Chondrocyte (in vitro differentiated cells): ENCODE measurements at regions not wholly inside any gene's neighbourhood (a gene's known extent, or its start where the extent isn't known, plus 50 kb on each side); places are given as distances from the start of the nearest gene placed in this dataset.

Experiments used
- DNase-seq: peaks from one replicate; pipeline ENCODE4 v3.0.0; 2021; ENCODE audit warnings: mixed read lengths, low spot score
- H3K27ac Mint-ChIP-seq: one replicate; pipeline ENCODE4 v1.8.0; 2021; ENCODE audit warnings: mild to moderate bottlenecking, moderate library complexity, mixed read lengths; ENCODE audit not compliant: unreplicated experiment
- H3K27me3 Mint-ChIP-seq: 2 replicates; pipeline ENCODE4 v1.8.0; 2021; ENCODE audit warnings: low read depth, mixed read lengths
- H3K36me3 Mint-ChIP-seq: 2 replicates; pipeline ENCODE4 v1.8.0; 2021; ENCODE audit warnings: low read depth, mixed read lengths
- H3K4me1 Mint-ChIP-seq: 2 replicates; pipeline ENCODE4 v1.8.0; 2021; ENCODE audit warnings: low read depth, mild to moderate bottlenecking, mixed read lengths
- H3K4me3 Mint-ChIP-seq: one replicate; pipeline ENCODE4 v1.8.0; 2021; ENCODE audit warnings: mild to moderate bottlenecking, moderate library complexity, mixed read lengths; ENCODE audit not compliant: unreplicated experiment
- H3K9me3 Mint-ChIP-seq: 2 replicates; pipeline ENCODE4 v1.8.0; 2021; ENCODE audit warnings: low read depth, mixed read lengths
- CTCF ChIP-seq: fragments of 200-600 bp; sonication (generic); IDR thresholded peaks from 2 replicates; pipeline ENCODE4 v1.5.0; 2021; ENCODE audit warnings: antibody characterized with exemption, mild to moderate bottlenecking, moderate library complexity

- no peak for DNase-seq
- no peaks in the 10 kb centered on the region for H3K36me3 Mint-ChIP-seq
- TF ChIP-seq CTCF: no peak
- H3K9me3 Mint-ChIP-seq: no peaks in the 10 kb centered on the region
- H3K4me3 Mint-ChIP-seq: no peak overlapping the region
- H3K27me3 Mint-ChIP-seq: no peaks in the 10 kb centered on the region
- peaks cover 3% of the 10 kb centered on the region for H3K4me1 Mint-ChIP-seq
- H3K27ac Mint-ChIP-seq: no peak overlapping the region
Measured at GRCh38 chr14:85295318-85295717, 234.6 kb upstream of the FLRT2 start.

- H3K36me3 Mint-ChIP-seq: no peaks in the 10 kb centered on the region
- peaks cover 3% of the 10 kb centered on the region for H3K4me1 Mint-ChIP-seq
- no peaks in the 10 kb centered on the region for H3K27me3 Mint-ChIP-seq
- H3K9me3 Mint-ChIP-seq: no peaks in the 10 kb centered on the region
- H3K4me3 Mint-ChIP-seq: no peak overlapping the region
- DNase-seq: no peak
- TF ChIP-seq CTCF: no peak
- no peak overlapping the region for H3K27ac Mint-ChIP-seq
Measured at GRCh38 chr14:85296456-85297210, 233.3 kb upstream of the FLRT2 start.

- Mint-ChIP-seq H3K9me3 (no peaks in the 10 kb centered on the region), H3K4me1 (peaks cover 3% of the 10 kb centered on the region), H3K36me3 (no peaks in the 10 kb centered on the region), H3K27me3 (no peaks in the 10 kb centered on the region), H3K4me3 (no peak overlapping the region), H3K27ac (no peak overlapping the region)
- TF ChIP-seq CTCF: no peak
- DNase-seq: no peak
Measured at GRCh38 chr14:85300107-85300506, 229.8 kb upstream of the FLRT2 start.

GRCh38 chr14:85301506-85301905 lies 228.4 kb upstream of the FLRT2 start:
- H3K36me3 Mint-ChIP-seq: no peaks in the 10 kb centered on the region
- no peaks in the 10 kb centered on the region for H3K9me3 Mint-ChIP-seq
- H3K27ac Mint-ChIP-seq: no peak overlapping the region
- no peaks in the 10 kb centered on the region for H3K27me3 Mint-ChIP-seq
- no peak for DNase-seq
- no peak overlapping the region for H3K4me3 Mint-ChIP-seq
- peaks cover 1% of the 10 kb centered on the region for H3K4me1 Mint-ChIP-seq
- TF ChIP-seq CTCF: no peak

GRCh38 chr14:85306024-85306423 lies 223.9 kb upstream of the FLRT2 start:
- H3K27me3 Mint-ChIP-seq: no peaks in the 10 kb centered on the region
- no peaks in the 10 kb centered on the region for H3K9me3 Mint-ChIP-seq
- peaks cover 16% of the 10 kb centered on the region for H3K4me1 Mint-ChIP-seq
- no peak for TF ChIP-seq CTCF
- DNase-seq: no peak
- no peaks in the 10 kb centered on the region for H3K36me3 Mint-ChIP-seq
- no peak overlapping the region for H3K4me3 Mint-ChIP-seq
- H3K27ac Mint-ChIP-seq: no peak overlapping the region
